ENCODE measurements at regions not wholly inside any gene's neighbourhood (a gene's known extent, or its start where the extent isn't known, plus 50 kb on each side); places are given as distances from the start of the nearest gene placed in this dataset.

DNA sequence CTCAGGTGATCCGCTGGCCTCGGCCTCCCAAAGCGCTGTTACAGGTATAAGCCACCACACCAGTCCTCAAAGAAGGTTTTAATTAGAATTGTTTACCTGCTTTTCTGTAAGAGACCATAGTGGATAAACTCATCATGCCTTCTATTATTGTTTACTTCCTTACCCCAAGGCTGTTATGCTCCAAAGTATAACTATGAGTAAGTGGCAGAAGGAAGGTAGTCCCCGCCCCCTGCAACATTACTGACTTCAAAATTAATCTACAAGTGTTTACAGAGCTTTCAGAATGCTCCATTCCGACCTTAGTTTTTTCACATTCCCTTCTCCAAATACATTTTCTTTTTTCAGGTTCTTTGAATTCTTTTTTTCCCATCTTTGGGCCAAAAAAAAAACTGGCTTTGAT, 480.5 kb upstream of the NOX3 start:
- 76 to 85% (median 81%) methylated on average over 5 of the region's 5 CpGs for WGBS, 4 donors

DNA sequence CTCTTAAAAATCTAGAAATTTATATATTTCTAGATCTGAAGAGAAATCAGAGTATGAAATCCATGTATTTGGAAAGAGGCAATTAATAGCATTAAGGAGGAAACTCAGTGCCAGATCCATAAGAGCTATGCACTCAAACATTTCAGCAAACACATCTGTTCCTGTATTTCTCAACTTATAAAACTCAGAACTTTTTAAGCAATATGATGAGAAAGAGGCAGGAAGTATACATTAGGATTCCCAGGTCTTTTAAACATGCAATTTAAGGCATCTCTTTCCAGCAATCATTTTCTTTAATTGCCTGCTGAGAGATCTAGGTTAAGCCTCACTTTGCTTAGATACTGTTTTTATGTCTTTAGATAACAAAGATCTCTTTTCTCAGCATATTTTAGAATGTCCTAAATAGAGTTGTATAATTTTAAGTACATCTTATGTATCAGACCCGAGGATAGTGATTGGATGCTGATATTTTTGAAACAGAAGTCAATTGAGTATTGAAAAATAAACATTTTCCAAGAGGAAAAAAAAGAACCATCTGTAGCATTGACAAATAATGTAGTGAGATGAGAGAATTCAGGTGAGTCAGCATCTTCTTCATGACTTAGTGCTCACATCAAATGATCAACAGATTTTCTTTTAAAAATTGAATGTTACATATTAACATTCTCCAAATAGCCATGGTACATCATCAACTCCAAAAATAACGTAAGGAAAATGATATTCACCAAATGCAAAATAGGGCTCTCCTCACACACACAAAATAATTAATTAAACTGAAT, 461.4 kb upstream of the NOX3 start:
- Histone ChIP-seq H3K4me3 (no peak overlapping the region), H3K27ac (no peak overlapping the region), H3K27me3 (no peaks in the 10 kb centered on the region), H3K36me3 (replicated peaks in 1 of 2) (no peaks in the 10 kb centered on the region), H3K9me3 (replicated peaks in 1 of 3) (no peaks in the 10 kb centered on the region), H3K4me1 (replicated peaks in 1 of 2) (no peaks in the 10 kb centered on the region)
- TF ChIP-seq, protein P1, sequence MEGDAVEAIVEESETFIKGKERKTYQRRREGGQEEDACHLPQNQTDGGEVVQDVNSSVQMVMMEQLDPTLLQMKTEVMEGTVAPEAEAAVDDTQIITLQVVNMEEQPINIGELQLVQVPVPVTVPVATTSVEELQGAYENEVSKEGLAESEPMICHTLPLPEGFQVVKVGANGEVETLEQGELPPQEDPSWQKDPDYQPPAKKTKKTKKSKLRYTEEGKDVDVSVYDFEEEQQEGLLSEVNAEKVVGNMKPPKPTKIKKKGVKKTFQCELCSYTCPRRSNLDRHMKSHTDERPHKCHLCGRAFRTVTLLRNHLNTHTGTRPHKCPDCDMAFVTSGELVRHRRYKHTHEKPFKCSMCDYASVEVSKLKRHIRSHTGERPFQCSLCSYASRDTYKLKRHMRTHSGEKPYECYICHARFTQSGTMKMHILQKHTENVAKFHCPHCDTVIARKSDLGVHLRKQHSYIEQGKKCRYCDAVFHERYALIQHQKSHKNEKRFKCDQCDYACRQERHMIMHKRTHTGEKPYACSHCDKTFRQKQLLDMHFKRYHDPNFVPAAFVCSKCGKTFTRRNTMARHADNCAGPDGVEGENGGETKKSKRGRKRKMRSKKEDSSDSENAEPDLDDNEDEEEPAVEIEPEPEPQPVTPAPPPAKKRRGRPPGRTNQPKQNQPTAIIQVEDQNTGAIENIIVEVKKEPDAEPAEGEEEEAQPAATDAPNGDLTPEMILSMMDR (IDR thresholded peaks at IDR 0.05) = no peak
- no peak for TF ChIP-seq POLR2A (IDR thresholded peaks at IDR 0.05)
- intact Hi-C loops (cut with DNase I) = no loop called here
- WGBS, 4 donors = 60 to 76% (median 66%) methylated on average over 2 of the region's 2 CpGs
- DNase-seq = no peak

More for the DNA sequence above, 480.5 kb upstream of the NOX3 start:
- H3K9me3 ChIP-seq (replicated peaks in 1 of 3) = no peaks in the 10 kb centered on the region
- TF ChIP-seq, protein P1 (IDR thresholded peaks at IDR 0.05) = no peak
- no peak for TF ChIP-seq POLR2A (IDR thresholded peaks at IDR 0.05)
- DNase-seq = no peak
- peak overlapping the region in 1 of 5 donors; percentile 63 for H3K27ac ChIP-seq
- no peaks in the 10 kb centered on the region for H3K27me3 ChIP-seq
- intact Hi-C loops (cut with DNase I) = no loop called here
- no peaks in the 10 kb centered on the region for H3K4me1 ChIP-seq (replicated peaks in 1 of 2)
- no peaks in the 10 kb centered on the region for H3K36me3 ChIP-seq (replicated peaks in 1 of 2)
- H3K4me3 ChIP-seq = no peak overlapping the region

DNA sequence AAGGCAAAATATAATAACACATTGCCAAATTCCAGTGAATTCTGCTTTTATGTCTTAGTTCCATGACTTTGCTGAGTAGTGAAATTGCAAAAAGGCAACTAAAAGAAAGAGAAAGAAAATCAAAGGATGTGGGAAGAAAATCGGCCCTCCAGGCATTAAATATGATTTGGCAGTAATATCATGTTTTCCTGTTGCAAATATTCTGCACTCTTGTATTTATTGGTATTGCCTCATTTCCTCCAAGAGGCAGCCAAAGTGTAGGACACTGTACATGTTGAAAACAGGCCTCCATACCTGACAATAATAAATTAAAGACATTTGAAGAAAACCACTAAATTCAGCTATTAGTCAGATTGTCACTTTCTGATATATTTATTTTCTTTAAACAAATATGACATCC, 460.0 kb upstream of the NOX3 start:
- DNase-seq = no peak
- Histone ChIP-seq H3K27me3 (no peaks in the 10 kb centered on the region), H3K4me3 (no peak overlapping the region), H3K4me1 (replicated peaks in 1 of 2) (no peaks in the 10 kb centered on the region), H3K9me3 (replicated peaks in 1 of 3) (no peaks in the 10 kb centered on the region), H3K36me3 (replicated peaks in 1 of 2) (no peaks in the 10 kb centered on the region), H3K27ac (no peak overlapping the region)
- intact Hi-C loops (cut with DNase I) = no loop called here
- no peak for TF ChIP-seq POLR2A (IDR thresholded peaks at IDR 0.05)
- TF ChIP-seq, protein P1 (IDR thresholded peaks at IDR 0.05) = no peak
- WGBS, 4 donors = 26 to 38% (median 34%) methylated on average over 1 of the region's 1 CpG

GRCh38 chr6:155913816-155914215, 458.2 kb upstream of the NOX3 start:
- H3K4me3 ChIP-seq = no peak overlapping the region
- no peaks in the 10 kb centered on the region for H3K36me3 ChIP-seq (replicated peaks in 1 of 2)
- H3K27me3 ChIP-seq = no peaks in the 10 kb centered on the region
- no peak overlapping the region for H3K27ac ChIP-seq
- no peaks in the 10 kb centered on the region for H3K4me1 ChIP-seq (replicated peaks in 1 of 2)
- TF ChIP-seq POLR2A (IDR thresholded peaks at IDR 0.05) = no peak
- TF ChIP-seq, protein P1 (IDR thresholded peaks at IDR 0.05) = no peak
- intact Hi-C loops (cut with DNase I) = no loop called here
- no peaks in the 10 kb centered on the region for H3K9me3 ChIP-seq (replicated peaks in 1 of 3)
- no peak for DNase-seq
- 86 to 89% (median 88%) methylated on average over 8 of the region's 8 CpGs for WGBS, 4 donors
